A673 (cell line): ENCODE measurements at regions not wholly inside any gene's neighbourhood (a gene's known extent, or its start where the extent isn't known, plus 50 kb on each side); places are given as distances from the start of the nearest gene placed in this dataset.

Experiments used
- EZH2 ChIP-seq: fragments of 200-600 bp; sonication (generic); IDR thresholded peaks from 2 replicates; pipeline ENCODE4 v1.6.1; 2017; ENCODE audit warnings: borderline replicate concordance, low read depth, mild to moderate bottlenecking, mixed read lengths, antibody characterized with exemption, low read length; ENCODE audit not compliant: poor library complexity, severe bottlenecking
- TF ChIP-seq, protein P1 (sequence below): fragments of 300-800, 200-600 bp; sonication (generic); conservative IDR thresholded peaks from 2 replicates; pipeline ENCODE4 v1.5.1; 2017; ENCODE audit warnings: low read depth, mild to moderate bottlenecking, antibody characterized with exemption, low read length, moderate library complexity, mixed read lengths

DNA sequence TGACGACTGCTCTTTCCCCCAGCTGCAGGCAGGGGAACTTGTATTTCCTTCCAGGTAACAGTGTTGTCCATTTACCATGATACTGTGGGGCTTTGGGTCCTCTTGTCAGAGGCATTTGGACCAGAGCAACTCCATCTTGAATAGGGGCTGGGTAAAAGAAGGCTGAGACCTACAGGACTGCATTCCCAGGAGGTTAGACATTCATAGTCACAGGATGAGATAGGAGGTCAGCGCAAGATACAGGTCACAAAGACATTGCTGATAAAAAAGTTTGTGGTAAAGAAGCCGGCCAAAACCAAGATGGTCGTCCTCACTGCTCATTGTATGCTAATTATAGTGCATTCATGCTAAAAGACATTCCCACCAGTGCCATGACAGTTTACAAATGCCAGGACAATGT is 249.5 kb downstream of the SLC4A3 start:
- TF ChIP-seq, protein P1, sequence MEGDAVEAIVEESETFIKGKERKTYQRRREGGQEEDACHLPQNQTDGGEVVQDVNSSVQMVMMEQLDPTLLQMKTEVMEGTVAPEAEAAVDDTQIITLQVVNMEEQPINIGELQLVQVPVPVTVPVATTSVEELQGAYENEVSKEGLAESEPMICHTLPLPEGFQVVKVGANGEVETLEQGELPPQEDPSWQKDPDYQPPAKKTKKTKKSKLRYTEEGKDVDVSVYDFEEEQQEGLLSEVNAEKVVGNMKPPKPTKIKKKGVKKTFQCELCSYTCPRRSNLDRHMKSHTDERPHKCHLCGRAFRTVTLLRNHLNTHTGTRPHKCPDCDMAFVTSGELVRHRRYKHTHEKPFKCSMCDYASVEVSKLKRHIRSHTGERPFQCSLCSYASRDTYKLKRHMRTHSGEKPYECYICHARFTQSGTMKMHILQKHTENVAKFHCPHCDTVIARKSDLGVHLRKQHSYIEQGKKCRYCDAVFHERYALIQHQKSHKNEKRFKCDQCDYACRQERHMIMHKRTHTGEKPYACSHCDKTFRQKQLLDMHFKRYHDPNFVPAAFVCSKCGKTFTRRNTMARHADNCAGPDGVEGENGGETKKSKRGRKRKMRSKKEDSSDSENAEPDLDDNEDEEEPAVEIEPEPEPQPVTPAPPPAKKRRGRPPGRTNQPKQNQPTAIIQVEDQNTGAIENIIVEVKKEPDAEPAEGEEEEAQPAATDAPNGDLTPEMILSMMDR: no peak
- TF ChIP-seq EZH2: no peak
